ENCODE measurements at regions not wholly inside any gene's neighbourhood (a gene's known extent, or its start where the extent isn't known, plus 50 kb on each side); places are given as distances from the start of the nearest gene placed in this dataset.

GRCh38 chr13:79803989-79804388 is 323.0 kb downstream of the NDFIP2 start:
- Mint-ChIP-seq H3K27me3 (ENCODE audit: insufficient read depth) (no peaks in the 10 kb centered on the region), H3K9me3 (no peaks in the 10 kb centered on the region), H3K27ac (no peak overlapping the region), H3K4me1 (peaks cover 46% of the 10 kb centered on the region), H3K4me3 (no peak overlapping the region), H3K36me3 (ENCODE audit: low read depth) (no peaks in the 10 kb centered on the region)
- 83 to 92% methylated on average over 4 of the region's 4 CpGs for WGBS, 2 experiments (ENCODE audit: insufficient coverage in 1 of 2, insufficient read length in 1 of 2)
- DNase-seq, result no peak
- no peaks in the 10 kb centered on the region for H3K36me3 ChIP-seq (ENCODE audit: control insufficient read depth, insufficient read depth, low read length)
- no peak overlapping the region for H3K4me3 ChIP-seq (ENCODE audit: low read length)
- H3K27ac ChIP-seq (ENCODE audit: low read depth, low read length), result peak overlapping the region; percentile 3
- H3K9me3 ChIP-seq (ENCODE audit: control insufficient read depth, low read length), result peaks cover 16% of the 10 kb centered on the region
- peaks cover 15% of the 10 kb centered on the region for H3K4me1 ChIP-seq (ENCODE audit: control insufficient read depth, insufficient read depth, low read length)
- no peak overlapping the region for H3K9ac ChIP-seq (ENCODE audit: extremely low read depth, low read length, poor library complexity, severe bottlenecking)
- TF ChIP-seq CTCF (conservative IDR thresholded peaks at IDR 0.05), result no peak
- H3K27me3 ChIP-seq (ENCODE audit: control insufficient read depth, insufficient read depth, low read length, poor library complexity, severe bottlenecking), result no peaks in the 10 kb centered on the region

DNA sequence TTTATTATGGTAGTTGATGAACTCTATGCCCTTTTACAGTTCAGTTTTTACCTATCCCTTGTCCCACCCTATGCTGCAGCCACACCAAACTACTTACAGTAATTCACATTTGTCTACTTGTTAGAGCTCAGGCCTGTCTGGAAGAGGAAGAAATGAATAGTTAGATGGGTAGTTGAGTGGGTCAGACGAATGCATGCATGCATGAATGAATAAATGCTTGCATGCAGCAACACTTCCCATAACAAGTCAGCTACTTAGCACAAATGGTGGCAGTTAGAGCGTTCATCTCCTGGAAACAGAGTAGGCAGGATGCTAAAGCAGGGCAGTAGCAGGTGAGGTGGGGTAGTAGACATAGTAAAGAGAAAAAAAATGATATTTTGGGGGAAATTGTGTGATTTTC is 322.3 kb downstream of the NDFIP2 start:
- Histone ChIP-seq H3K27me3 (ENCODE audit: control insufficient read depth, insufficient read depth, low read length, poor library complexity, severe bottlenecking) (no peaks in the 10 kb centered on the region), H3K9me3 (ENCODE audit: control insufficient read depth, low read length) (peaks cover 10% of the 10 kb centered on the region), H3K9ac (ENCODE audit: extremely low read depth, low read length, poor library complexity, severe bottlenecking) (no peak overlapping the region), H3K4me3 (ENCODE audit: low read length) (no peak overlapping the region), H3K36me3 (ENCODE audit: control insufficient read depth, insufficient read depth, low read length) (no peaks in the 10 kb centered on the region), H3K27ac (ENCODE audit: low read depth, low read length) (no peak overlapping the region), H3K4me1 (ENCODE audit: control insufficient read depth, insufficient read depth, low read length) (peaks cover 15% of the 10 kb centered on the region)
- Mint-ChIP-seq H3K36me3 (ENCODE audit: low read depth) (no peaks in the 10 kb centered on the region), H3K9me3 (no peaks in the 10 kb centered on the region), H3K27ac (no peak overlapping the region), H3K4me1 (peaks cover 46% of the 10 kb centered on the region), H3K27me3 (ENCODE audit: insufficient read depth) (no peaks in the 10 kb centered on the region), H3K4me3 (no peak overlapping the region)
- no peak for TF ChIP-seq CTCF (conservative IDR thresholded peaks at IDR 0.05)
- 85% methylated on average over 2 of the region's 2 CpGs; no CpG with 5 or more reads in 1 of the 2 experiments for WGBS, 2 experiments (ENCODE audit: insufficient coverage in 1 of 2, insufficient read length in 1 of 2)
- DNase-seq, result no peak

DNA sequence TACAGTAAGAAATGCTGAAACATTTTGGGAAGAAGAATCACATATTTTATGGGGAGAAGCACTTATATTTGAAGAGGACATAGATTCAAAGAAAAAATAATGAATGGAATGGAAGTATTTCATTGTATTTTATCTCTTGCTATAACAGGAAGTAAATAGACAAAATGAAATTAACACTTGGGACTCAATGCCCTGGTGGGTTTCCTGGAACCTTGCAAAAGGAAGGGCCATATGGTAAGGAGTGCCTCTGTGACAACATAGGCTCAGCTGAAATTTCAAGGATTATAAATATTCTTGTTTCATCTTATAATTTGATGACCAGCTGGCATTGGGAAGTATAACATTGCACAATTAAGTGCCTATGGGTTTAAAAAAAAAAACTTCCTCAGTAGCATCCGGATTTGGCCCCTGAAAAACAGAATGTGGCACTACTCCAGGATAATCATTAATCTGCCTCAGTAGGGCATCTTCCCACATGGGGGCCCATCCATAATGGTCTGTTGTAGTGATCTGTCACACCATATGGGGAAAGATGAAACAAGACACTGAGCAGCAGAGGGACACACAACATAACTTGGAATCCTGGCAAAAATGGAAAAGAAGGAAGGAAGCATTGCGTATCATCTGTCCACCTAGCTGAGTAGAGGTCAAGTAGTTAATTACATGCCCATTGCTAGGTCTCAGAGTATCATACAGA is 321.6 kb downstream of the NDFIP2 start:
- Mint-ChIP-seq H3K4me3 (no peak overlapping the region), H3K27ac (no peak overlapping the region), H3K4me1 (peaks cover 44% of the 10 kb centered on the region), H3K36me3 (ENCODE audit: low read depth) (no peaks in the 10 kb centered on the region), H3K9me3 (no peaks in the 10 kb centered on the region), H3K27me3 (ENCODE audit: insufficient read depth) (no peaks in the 10 kb centered on the region)
- no peak for TF ChIP-seq CTCF (conservative IDR thresholded peaks at IDR 0.05)
- Histone ChIP-seq H3K4me1 (ENCODE audit: control insufficient read depth, insufficient read depth, low read length) (peaks cover 15% of the 10 kb centered on the region), H3K36me3 (ENCODE audit: control insufficient read depth, insufficient read depth, low read length) (no peaks in the 10 kb centered on the region), H3K4me3 (ENCODE audit: low read length) (no peak overlapping the region), H3K9me3 (ENCODE audit: control insufficient read depth, low read length) (peaks cover 3% of the 10 kb centered on the region), H3K27ac (ENCODE audit: low read depth, low read length) (no peak overlapping the region), H3K27me3 (ENCODE audit: control insufficient read depth, insufficient read depth, low read length, poor library complexity, severe bottlenecking) (no peaks in the 10 kb centered on the region), H3K9ac (ENCODE audit: extremely low read depth, low read length, poor library complexity, severe bottlenecking) (no peak overlapping the region)
- 82 to 93% methylated on average over 1 to 2 of the region's 2 CpGs for WGBS, 2 experiments (ENCODE audit: insufficient coverage in 1 of 2, insufficient read length in 1 of 2)
- DNase-seq, result no peak
